ENCODE measurements at regions not wholly inside any gene's neighbourhood (a gene's known extent, or its start where the extent isn't known, plus 50 kb on each side); places are given as distances from the start of the nearest gene placed in this dataset.

- no peak for TF ChIP-seq CTCF (IDR thresholded peaks at IDR 0.05)
- no peak for TF ChIP-seq EZH2 (IDR thresholded peaks at IDR 0.05; ENCODE audit: borderline replicate concordance, insufficient read depth, low read depth, low read length, poor library complexity, severe bottlenecking)
Measured at GRCh38 chr2:19835781-19836281, 66.0 kb downstream of the TTC32 start.

Measured in B cell (primary cell).